NCI-H1048 (cell line): ENCODE measurements at regions not wholly inside any gene's neighbourhood (a gene's known extent, or its start where the extent isn't known, plus 50 kb on each side); places are given as distances from the start of the nearest gene placed in this dataset.
A peak's percentile ranks its signal among the peaks of the same experiment; 100 is the strongest.

Source experiments
- DNase-seq: peaks from one replicate; lab custom pipeline; 2025; lab: John Stamatoyannopoulos, UW

DNA sequence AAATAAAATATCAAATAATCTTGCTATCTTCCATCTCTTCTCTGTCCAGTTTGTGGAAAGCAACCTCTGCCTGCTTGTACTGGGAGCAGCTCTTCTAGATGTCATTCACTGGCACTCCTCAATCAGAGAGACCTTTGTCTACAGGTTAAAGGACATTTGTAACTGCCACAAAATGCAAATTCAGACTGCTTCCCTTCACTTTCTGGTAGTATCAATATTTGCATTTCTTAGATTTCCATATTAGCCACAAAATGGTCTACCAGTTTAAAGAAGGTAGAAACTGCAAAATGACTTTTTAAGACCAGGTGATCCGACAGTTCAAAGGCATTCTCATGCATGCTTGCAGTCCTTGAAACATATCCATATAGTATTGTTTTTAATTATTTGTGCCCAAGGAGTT lies 51.7 kb upstream of the RCN1 start:
- peak; percentile 60 for DNase-seq

DNA sequence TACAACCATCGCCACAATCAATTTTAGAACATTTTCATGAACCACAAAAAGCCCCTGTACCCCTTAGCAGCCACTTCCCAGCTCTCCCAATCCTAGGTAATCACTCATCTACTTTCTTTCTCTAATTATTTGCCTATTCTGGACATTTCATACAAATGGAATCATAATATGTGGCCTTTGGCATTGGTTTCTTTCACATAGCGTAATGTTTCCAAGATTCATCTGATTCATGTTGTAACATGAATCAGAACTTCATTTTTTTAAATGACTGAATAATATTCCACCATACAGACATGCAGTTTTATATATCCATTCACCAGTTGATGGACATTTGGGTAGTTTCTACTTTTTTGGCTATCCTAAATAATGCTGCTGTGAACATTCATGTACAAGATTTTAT lies 56.2 kb upstream of the RCN1 start:
- DNase-seq: no peak

DNA sequence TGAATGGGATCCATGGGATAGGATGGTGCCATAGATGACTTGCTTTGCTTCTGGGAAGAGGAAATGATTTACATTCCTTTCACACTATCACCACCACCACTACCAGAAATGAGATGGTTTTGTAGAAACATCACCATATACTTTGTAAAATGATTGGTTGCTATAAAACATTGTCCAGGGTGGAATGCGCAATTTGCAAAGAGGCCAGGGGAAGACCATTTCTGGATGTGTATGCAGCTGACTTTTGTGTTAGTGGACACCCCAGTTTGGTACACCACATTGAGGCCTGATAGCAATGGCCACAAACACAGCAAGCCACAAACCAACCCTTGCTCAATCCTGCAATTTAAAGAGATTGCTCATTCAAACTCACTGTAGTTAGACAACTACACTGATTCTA lies 56.7 kb upstream of the RCN1 start:
- DNase-seq: no peak

DNA sequence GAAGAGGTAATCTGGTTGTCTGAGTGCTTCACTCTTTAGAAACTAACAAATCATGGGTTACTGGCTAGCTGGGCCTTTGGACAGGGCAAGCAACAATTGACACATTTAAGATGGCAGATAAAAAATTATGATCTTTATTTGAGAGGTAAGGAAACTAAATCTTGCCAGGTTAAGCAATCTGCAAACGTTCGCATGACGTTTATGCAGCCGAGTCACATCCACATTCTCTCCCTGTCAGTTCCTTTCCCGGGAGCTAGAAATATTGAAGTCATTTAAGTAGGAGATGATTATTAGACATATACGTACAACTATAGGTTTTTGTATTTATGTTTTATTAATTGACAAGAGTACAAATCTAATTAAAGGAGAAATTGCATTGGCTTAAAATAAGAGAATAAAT lies 57.4 kb upstream of the RCN1 start:
- no peak for DNase-seq

DNA sequence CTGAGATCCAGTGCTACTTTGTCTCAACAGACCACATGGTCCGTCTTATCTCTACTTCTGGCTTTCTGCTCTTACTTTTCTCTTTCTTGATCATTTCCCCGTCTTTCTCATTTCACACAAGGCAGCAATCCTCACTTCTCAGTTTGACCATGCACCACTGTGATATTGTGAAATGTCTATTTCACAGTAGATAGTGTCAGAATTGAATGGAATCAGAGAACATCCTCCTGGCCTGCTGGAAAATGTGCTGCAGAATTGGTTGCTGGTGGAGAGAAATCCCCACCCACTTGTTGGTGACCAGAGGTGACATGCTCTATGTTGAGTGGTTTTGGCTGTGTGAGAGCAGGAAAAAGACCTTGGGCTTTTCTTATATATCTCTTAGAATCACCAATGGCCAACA lies 57.8 kb upstream of the RCN1 start:
- no peak for DNase-seq

DNA sequence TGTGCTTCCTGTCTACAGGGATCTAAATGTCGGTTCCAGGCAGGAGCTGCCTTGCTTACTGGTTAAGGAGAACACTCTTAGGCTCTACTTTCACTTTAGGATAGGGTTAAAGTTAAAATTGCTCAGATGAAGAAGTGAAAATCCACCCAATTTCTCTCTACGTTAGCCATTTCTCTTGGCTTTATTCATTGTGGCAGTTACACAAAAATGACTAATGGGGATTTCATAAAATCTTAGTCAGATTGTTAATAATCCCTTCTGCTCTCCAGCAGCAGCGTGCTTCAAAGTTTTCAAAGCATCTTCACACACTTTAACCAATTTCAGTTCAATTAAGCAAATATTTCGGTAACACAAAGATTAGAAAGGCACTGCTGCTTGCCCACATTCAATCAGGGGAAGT lies 58.4 kb upstream of the RCN1 start:
- no peak for DNase-seq

DNA sequence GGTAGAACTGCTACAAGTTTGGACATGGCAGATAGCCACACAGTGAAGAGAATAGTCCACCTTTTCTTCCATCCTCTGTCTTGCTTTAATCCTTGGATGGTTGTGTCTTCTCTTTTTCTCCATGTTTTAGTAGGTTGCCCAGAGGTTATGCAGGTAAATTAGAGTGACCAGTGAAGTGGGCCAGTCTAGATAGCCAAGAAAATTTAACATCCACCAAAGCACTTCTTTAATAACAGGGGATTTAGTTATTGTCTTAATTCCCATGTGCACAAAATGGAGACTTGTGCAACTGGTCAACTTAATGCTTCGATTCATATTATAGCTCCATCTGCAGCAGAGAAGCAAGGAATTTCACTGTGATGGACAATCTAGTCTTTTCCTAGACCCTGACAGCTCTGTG lies 58.8 kb upstream of the RCN1 start:
- DNase-seq: no peak

DNA sequence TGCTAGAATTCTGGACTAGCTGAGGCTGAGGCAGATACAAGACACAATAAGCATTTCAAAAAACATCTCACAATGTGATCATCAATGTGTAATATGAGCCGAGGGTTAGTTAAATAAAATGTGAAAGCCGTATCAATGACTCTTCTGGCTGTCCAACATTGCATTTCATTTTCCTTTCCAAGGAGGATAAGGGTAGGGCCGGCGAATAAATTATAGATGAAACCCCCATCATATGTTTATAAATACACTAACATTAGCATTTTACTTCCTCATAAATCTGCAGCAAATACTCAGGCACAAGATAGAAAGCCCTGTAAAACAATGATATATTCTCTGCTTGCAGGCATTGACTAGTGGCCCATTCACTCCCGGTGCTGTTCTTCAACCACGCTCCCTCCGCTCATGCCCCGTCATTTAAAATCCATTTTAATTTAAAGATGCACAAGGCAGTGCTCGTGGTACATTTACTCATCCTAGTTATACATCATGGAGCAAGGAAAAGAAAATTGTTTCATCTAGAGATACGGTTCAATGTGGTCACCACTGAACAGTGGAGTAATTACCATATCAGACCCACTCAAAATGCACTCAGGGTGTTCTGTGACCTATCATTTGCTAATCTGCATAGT lies 59.9 kb upstream of the RCN1 start:
- DNase-seq: no peak

DNA sequence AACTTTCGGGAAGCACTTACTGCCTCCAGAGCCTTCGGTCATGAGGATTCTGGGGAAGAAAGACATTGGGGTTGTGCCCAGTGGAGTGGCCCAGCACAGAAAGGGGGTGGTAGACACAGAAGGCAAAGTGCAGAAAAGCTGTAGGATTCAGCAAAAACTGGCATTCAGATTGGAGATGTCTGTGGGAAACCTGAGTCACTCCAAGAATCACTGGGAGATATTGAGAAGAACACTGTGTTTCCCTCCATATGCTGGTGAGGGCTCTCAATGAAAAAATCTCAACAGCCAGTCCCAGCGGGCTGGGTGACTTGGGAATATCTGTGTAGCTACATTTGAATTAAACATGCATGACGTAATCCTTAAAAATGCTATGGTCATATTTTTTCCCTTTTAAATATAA lies 61.2 kb upstream of the RCN1 start:
- DNase-seq: no peak

DNA sequence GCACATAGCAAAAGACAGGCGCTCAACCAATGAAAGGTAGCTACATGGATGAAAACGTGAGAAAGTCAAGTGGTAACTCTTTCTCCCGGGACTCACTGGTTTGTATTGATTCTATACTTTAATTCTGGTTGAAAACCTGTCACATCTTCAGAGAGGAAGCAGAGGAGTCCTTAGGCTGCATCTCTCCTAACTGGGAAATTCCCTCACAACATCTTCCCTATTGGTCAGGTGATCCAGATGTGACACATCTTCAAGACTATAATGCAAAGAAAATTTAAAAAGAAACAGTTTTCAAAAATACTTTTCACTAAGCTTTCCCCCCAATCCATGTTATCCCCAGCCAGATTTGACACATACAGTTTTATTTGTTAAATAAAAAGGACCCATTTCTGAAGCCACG lies 62.7 kb upstream of the RCN1 start:
- DNase-seq: no peak

DNA sequence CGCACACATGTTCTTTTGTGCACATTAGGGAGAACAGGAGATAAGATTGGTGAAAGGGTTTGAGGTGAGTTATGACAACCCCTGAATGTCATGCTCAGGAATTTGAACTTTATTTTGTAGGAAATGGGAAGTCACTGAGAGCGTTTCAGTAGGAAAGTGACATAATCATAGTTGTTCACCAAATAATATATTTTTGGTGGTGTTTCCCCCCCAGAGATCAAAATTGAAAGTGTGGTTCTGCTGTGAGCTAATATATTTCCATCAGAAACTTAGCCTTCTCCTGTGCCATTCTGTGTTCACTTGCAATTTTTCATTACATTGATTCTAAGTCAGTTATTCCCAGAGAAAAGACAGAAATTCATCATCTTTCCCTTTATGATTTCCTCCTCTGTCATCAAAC lies 64.1 kb upstream of the RCN1 start:
- no peak for DNase-seq

DNA sequence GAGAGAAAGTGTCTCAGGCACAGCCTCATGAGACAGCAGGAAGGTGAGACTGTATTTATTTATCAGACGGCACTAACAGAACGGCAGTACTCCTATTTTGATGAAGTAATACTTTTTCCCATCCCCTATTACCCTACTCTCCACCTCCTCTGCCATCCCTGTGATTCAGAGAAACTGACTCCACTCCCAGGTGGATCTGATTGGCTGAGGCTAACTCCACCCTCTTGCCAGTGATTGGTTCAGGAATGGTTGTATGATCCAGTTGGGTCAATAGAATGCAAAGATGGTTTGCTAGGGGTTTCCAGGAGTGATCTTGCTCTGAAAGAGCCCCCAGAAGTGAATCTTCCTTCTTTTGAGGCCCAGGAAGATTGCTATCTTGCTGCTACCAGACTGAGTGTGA lies 65.9 kb upstream of the RCN1 start:
- no peak for DNase-seq

DNA sequence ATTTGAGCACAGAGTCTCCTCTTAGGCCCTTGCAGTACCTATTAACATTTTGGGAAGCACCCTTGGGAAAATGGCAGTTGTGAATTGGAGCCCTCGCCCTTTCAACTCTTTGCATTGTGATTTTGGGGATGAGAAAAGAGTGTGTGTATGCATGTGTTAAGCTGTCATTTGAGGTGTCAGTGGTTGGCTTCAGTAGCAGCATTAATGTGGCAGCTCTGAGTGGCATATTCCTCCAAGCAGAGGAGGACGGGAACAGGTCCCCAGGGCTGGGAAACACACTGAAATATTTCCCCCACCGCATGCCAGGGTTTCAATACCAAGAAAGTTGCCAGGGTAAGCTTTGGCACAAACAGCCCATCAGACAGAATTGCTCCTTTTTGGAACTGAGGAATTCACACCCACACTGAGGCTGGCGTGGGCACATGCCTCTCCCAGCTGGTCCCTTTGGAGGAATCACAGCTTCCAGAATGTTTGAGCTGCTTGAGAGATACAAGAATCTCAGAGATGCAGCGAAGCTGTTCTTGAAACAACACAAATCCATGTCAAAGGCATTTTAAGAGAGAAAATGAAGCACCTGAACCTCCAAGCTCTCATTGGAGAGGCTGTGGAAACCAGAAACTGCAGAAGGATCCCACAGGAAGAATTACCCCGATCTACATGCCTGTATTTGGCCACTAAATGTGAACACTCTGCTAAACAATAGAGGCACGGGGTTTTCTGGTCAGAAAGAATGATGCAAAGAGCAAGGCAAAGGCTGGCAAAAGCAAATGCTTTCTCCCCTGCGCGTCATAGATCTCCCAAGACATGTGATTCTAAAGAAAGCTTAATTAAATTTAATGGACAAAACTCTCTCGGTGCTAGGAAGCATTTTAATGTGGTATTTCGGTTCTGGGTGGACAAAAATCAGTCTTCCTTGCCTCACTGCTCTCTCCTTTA lies 67.2 kb upstream of the RCN1 start:
- DNase-seq: no peak

DNA sequence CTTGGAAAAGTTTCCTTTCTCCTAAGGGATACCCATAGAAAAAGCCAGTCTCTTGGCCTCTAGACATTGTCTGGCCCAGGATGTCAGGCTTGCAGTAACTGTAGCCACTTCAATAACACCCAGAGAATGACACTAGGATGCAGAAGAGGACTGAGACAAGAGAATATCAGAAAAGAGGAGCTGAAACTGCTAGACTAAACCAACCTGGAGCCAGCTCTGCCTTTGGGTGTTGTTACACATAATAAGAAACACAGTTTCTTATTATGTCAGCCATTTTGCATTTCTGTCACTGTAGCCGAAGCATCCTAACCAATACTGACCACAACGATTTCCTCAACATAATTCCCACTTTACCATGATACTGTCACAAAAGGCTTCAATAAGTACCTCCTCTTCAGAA lies 72.2 kb upstream of the RCN1 start:
- no peak for DNase-seq

DNA sequence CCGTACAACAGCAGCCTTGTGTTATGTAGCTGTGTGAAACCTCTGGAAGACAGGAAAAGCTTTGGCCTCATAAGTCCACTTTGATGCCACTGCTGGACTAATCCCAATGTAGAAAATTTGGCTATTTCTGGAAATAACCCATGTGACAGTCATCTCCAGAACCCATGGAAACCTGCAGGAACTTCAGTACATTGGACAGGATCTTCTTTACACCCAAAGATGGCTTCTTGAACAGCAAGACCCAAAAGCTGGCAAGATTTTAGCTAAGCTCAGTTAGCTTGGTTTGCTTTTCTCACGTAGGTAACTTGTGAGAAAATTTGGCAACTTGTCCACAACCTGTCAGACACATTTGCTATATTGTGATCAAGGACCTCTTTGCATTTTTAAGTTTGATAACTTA lies 74.8 kb upstream of the RCN1 start:
- DNase-seq: no peak

DNA sequence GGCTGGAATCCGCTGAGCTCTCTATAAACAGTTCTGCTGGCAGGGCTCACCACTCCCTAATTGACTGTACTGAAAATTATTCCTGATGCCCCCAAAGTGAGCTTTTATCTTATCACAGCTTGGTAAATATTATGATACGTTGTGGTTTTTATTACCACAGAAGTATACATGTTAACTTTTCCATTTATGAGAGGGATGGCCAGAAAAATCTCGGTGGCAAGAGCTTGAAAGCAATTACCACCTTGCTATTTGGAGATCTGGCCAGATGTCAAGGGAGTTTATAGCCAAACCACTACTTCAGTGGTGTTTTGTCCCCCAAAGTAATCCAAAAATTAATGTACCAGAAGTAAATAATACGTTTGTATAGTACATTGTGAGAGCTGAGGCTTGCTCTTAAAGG lies 75.4 kb upstream of the RCN1 start:
- no peak for DNase-seq

DNA sequence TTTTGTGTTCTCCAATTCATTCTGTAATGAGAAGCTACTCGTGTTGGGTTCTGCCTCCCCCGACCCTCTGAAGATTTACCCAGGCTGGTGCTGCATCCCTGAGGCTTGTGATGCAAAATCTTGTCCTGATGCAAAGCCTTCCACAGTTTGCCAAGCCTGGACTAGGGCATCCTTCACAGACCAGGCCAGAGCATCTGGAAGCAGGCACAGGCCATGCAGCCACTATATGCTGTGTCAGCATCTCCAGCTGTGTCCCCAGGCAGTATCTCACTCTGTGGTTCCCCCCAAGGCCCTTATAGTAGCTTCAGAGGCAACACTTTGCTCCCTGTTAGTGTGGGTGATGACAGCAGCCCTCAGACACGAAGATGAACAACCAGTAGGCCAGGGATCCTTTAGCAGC lies 77.3 kb upstream of the RCN1 start:
- no peak for DNase-seq

DNA sequence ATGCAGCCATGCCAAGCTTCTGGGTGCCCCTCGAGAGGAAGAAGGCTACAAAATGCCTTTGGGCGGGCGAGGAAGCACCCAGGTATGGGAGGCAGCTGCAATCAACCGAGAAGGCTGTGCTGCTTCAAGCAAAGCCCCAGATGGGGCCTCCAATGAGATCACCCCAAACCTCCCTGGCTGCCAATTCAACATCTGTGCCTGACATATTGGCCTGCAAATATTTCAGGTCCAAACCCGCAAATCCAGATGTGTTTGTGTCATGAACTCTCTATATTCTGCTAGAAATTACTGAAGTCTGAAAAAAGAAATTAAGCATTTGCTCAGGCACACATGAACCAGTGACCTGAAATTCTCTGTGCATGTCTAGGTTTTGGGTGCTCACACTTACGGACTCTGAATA lies 78.8 kb upstream of the RCN1 start:
- no peak for DNase-seq

DNA sequence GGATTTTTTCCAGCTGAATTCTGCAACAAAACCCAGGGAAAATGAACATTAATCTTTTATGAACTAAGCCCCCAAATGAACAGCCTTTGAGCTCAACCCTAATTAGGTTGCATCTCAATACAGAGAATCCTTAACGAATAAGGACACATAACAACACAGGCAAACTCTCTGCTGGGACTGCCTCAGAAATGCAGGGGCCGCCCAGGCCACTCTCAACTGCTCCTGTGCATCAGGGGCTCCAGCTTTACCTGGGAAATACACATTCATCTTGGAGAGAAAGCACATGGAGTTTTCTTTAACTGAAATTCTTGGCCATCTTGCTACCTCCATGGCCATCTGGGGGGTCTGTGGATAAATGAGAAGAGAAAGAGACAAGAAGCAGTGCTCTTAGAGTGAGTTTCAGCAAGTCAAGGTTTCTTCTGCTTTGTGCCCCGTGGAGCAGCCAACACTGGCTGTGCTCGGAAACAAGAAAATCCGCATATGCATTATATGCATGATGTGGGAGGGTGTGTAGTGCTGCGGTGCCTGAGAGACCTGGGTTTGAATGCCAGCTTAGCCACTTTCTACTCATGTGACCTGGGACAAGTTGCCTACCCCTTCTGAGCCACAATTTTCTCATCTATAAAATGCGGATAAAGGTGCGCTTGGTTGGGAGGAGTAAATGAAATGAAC lies 81.9 kb upstream of the RCN1 start:
- no peak for DNase-seq

DNA sequence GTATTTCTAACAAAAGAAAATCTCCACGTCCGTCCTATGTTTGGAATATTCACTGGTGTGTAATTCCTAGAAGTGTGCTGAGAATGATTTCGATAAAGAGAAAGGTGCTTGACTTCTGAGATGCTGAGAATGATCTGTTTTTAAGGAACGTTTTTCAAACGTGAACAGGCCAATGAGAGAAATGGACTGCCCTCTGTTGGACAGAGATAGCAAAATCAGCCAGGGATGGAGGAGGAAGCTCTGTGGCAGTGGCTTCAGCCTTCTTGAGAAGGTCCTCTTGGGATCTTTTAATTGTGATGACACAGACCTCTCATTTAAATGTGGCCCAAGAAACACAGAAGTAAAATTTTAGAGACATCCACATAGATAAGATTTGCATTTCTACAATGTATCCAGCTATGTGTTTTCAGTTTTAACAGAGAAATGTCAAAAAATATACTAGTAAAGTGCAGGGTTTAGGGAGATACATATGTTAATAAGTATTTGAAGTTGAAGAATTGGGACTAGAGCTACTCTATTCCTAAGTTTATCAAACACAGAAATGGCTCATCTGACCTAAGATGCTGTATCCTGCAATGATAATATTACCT lies 84.0 kb upstream of the RCN1 start:
- no peak for DNase-seq

DNA sequence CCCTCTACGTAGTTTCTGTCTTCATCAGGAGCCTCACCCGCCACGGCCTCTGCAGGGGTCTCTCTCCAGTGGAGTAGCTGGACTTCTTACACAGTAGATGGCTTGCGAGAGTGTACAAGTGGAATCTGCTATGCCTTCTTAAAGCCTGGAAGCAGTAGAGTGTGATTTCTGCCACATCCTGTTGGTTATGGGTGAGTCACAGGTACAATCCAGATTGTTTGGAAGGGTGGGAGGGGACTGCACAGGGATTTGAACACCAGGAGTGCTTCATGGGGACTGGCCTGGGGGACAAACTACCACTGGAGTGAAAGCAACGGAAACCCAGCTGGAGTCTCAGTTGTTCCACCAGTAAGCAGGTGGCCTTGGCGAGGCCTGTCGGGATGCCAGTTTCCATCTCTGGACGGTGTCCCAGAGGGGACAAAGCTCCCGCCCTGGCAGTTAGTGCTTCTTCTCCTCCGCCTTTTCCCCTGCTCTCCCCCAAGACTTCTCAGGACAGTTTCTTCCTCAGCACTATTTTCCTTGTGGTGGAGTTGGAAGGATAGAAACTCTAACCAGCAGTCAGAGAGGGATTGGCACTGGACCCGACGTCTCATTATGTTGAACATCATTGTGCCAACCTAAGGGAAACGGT lies 85.0 kb upstream of the RCN1 start:
- DNase-seq: no peak

DNA sequence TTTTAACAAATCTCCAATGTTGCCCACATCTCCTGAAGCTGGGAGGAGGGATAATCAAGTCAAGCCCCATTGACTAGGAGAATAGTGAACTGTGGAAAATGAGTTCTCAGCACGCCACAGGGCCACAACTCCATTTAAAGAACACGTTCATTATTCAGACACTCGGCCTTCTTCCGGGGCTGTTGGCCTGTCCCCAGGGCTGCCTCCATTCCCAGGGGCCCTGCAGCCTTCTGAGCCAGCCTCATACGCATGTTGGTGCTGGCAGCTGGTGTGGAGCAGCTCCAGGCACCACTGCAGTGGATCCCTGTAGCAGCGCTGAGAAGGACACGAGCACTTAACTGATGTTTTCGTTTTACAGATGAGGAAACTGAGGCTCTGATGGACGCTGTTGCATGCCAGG lies 87.5 kb upstream of the RCN1 start:
- DNase-seq: no peak
